ENCODE measurements at regions not wholly inside any gene's neighbourhood (a gene's known extent, or its start where the extent isn't known, plus 50 kb on each side); places are given as distances from the start of the nearest gene placed in this dataset.

GRCh38 chr2:10498525-10499274 lies 50.6 kb upstream of the ODC1 start:
- H3K27ac ChIP-seq, result no peak overlapping the region
- H3K9me2 ChIP-seq (ENCODE audit: insufficient read depth), result no peaks in the 10 kb centered on the region
- H3K4me1 ChIP-seq (replicated peaks; ENCODE audit: insufficient read depth), result peaks cover 20% of the 10 kb centered on the region
- H3K9me3 ChIP-seq (ENCODE audit: insufficient read depth, low read depth), result no peaks in the 10 kb centered on the region
- DNase-seq, result no peak
- no peaks in the 10 kb centered on the region for H3K36me3 ChIP-seq (ENCODE audit: low read depth)
- H3K27me3 ChIP-seq (ENCODE audit: insufficient read depth, low read depth), result no peaks in the 10 kb centered on the region
- BruUV-seq (replicated peaks), result no TSS peak
- peaks cover 20% of the 10 kb centered on the region for H3F3A ChIP-seq (ENCODE audit: insufficient read depth, low read depth)
- ChIA-PET POLR2A (ENCODE audit: unreplicated experiment) (no interaction called here), CTCF (no interaction called here)
- H2AFZ ChIP-seq, result no peak overlapping the region
- TF ChIP-seq CTCF (conservative IDR thresholded peaks at IDR 0.05) (no peak), EZH2 (IDR thresholded peaks at IDR 0.05; ENCODE audit: low read depth) (no peak)
- intact Hi-C loops (cut with micrococcal nuclease; ENCODE audit: unreplicated experiment), result no loop called here
- peak overlapping the region; percentile 61 for H3K4me2 ChIP-seq
- no peaks in the 10 kb centered on the region for H3K79me2 ChIP-seq (ENCODE audit: low read depth)
- H3K4me3 ChIP-seq, result no peak overlapping the region
- peaks cover 7% of the 10 kb centered on the region; the same call in 1 of the 2 replicates for H4K20me1 ChIP-seq (ENCODE audit: insufficient read depth)
